Activated naive CD8-positive, alpha-beta T cell treated with anti-CD3 and anti-CD28 coated beads, Interleukin-2, amount 10 ng/mL, durations not matched to agents 7 days and 5 days (primary cell): ENCODE measurements at regions not wholly inside any gene's neighbourhood (a gene's known extent, or its start where the extent isn't known, plus 50 kb on each side); places are given as distances from the start of the nearest gene placed in this dataset.
"Not testable (repeated sequence)": the region's sequence is repeated elsewhere in the genome, so short reads cannot be mapped to it uniquely, and the experiment has no call there.

Source experiments
- ATAC-seq: fragments of 150-1000 bp; cut with Tn5 transposase; one replicate; pipeline ENCODE4 v1.10.0; 2021; ENCODE audit warnings: low read depth, moderate library complexity
- POLR2A ChIA-PET: fragments of 350-600 bp; sonication (Branson Sonifier 250); formaldehyde crosslinking; loops from one replicate; lab custom pipeline; 2021; ENCODE audit warnings: antibody characterized with exemption; lab: Charles Lee
- DNase-seq: peaks from one replicate; pipeline ENCODE4 v3.0.0; 2021
- H3K27ac Mint-ChIP-seq: one replicate; pipeline ENCODE4 v1.8.0; 2022; ENCODE audit warnings: mild to moderate bottlenecking, mixed read lengths
- H3K27me3 Mint-ChIP-seq: one replicate; pipeline ENCODE4 v1.8.0; 2022; ENCODE audit warnings: mild to moderate bottlenecking, moderate library complexity, mixed read lengths
- H3K36me3 Mint-ChIP-seq: one replicate; pipeline ENCODE4 v1.8.0; 2021; ENCODE audit warnings: mild to moderate bottlenecking, mixed read lengths
- H3K4me1 Mint-ChIP-seq: one replicate; pipeline ENCODE4 v1.8.0; 2021; ENCODE audit warnings: mixed read lengths
- H3K4me3 Mint-ChIP-seq: one replicate; pipeline ENCODE4 v1.8.0; 2022; ENCODE audit warnings: mild to moderate bottlenecking, moderate library complexity, mixed read lengths
- H3K9me3 Mint-ChIP-seq: one replicate; pipeline ENCODE4 v1.8.0; 2021; ENCODE audit warnings: mixed read lengths

- no peaks in the 10 kb centered on the region for H3K9me3 Mint-ChIP-seq
- H3K4me3 Mint-ChIP-seq = no peak overlapping the region
- no peaks in the 10 kb centered on the region for H3K4me1 Mint-ChIP-seq
- no peak overlapping the region for H3K27ac Mint-ChIP-seq
- POLR2A ChIA-PET = no interaction called here
- ATAC-seq = no peak
- no peaks in the 10 kb centered on the region for H3K36me3 Mint-ChIP-seq
- no peaks in the 10 kb centered on the region for H3K27me3 Mint-ChIP-seq
- DNase-seq = no peak
These were observed 317.6 kb upstream of the KAZN start for GRCh38 chr1:14280909-14281308.

- Mint-ChIP-seq H3K9me3 (peaks cover 2% of the 10 kb centered on the region), H3K4me3 (no peak overlapping the region), H3K27ac (no peak overlapping the region), H3K27me3 (no peaks in the 10 kb centered on the region), H3K36me3 (no peaks in the 10 kb centered on the region), H3K4me1 (no peaks in the 10 kb centered on the region)
- DNase-seq (no peak), ATAC-seq (no peak)
- POLR2A ChIA-PET = no interaction called here
These were observed 317.1 kb upstream of the KAZN start for GRCh38 chr1:14281412-14281811.

GRCh38 chr1:14282707-14283106 is 315.8 kb upstream of the KAZN start:
- no peak for DNase-seq
- Mint-ChIP-seq H3K9me3 (peaks cover 2% of the 10 kb centered on the region), H3K36me3 (no peaks in the 10 kb centered on the region), H3K4me1 (no peaks in the 10 kb centered on the region), H3K4me3 (no peak overlapping the region), H3K27ac (no peak overlapping the region), H3K27me3 (no peaks in the 10 kb centered on the region)
- no peak for ATAC-seq
- POLR2A ChIA-PET = no interaction called here

- peaks cover 2% of the 10 kb centered on the region for H3K9me3 Mint-ChIP-seq
- H3K4me1 Mint-ChIP-seq = no peaks in the 10 kb centered on the region
- POLR2A ChIA-PET = no interaction called here
- no peak overlapping the region for H3K27ac Mint-ChIP-seq
- H3K27me3 Mint-ChIP-seq = no peaks in the 10 kb centered on the region
- no peak for DNase-seq
- no peak for ATAC-seq
- H3K4me3 Mint-ChIP-seq = no peak overlapping the region
- peaks cover under 1% of the 10 kb centered on the region for H3K36me3 Mint-ChIP-seq
These were observed 313.2 kb upstream of the KAZN start for GRCh38 chr1:14285238-14285637.

GRCh38 chr1:14291182-14291581 is 307.3 kb upstream of the KAZN start:
- DNase-seq, H3K4me3 Mint-ChIP-seq, H3K9me3 Mint-ChIP-seq, POLR2A ChIA-PET, H3K27me3 Mint-ChIP-seq, H3K4me1 Mint-ChIP-seq, H3K27ac Mint-ChIP-seq, ATAC-seq, H3K36me3 Mint-ChIP-seq: not testable (repeated sequence)

GRCh38 chr1:14292520-14292919 is 306.0 kb upstream of the KAZN start:
- DNase-seq (no peak), ATAC-seq (no peak)
- Mint-ChIP-seq H3K27me3 (no peaks in the 10 kb centered on the region), H3K9me3 (no peaks in the 10 kb centered on the region), H3K4me3 (no peak overlapping the region), H3K27ac (no peak overlapping the region), H3K4me1 (no peaks in the 10 kb centered on the region), H3K36me3 (peaks cover 1% of the 10 kb centered on the region)
- POLR2A ChIA-PET = no interaction called here

- Mint-ChIP-seq H3K27ac (no peak overlapping the region), H3K9me3 (no peaks in the 10 kb centered on the region), H3K27me3 (no peaks in the 10 kb centered on the region), H3K4me3 (no peak overlapping the region), H3K36me3 (peaks cover 1% of the 10 kb centered on the region), H3K4me1 (no peaks in the 10 kb centered on the region)
- no peak for ATAC-seq
- POLR2A ChIA-PET = no interaction called here
- DNase-seq = no peak
These were observed 304.5 kb upstream of the KAZN start for GRCh38 chr1:14294006-14294405.

GRCh38 chr1:14294860-14295536 is 303.5 kb upstream of the KAZN start:
- Mint-ChIP-seq H3K36me3 (peaks cover 1% of the 10 kb centered on the region), H3K4me1 (no peaks in the 10 kb centered on the region), H3K4me3 (no peak overlapping the region), H3K27ac (no peak overlapping the region), H3K9me3 (no peaks in the 10 kb centered on the region), H3K27me3 (no peaks in the 10 kb centered on the region)
- ATAC-seq = no peak
- no peak for DNase-seq
- POLR2A ChIA-PET = no interaction called here

GRCh38 chr1:14296795-14297194 is 301.7 kb upstream of the KAZN start:
- H3K4me3 Mint-ChIP-seq = no peak overlapping the region
- H3K27me3 Mint-ChIP-seq = no peaks in the 10 kb centered on the region
- H3K9me3 Mint-ChIP-seq = no peaks in the 10 kb centered on the region
- H3K4me1 Mint-ChIP-seq = no peaks in the 10 kb centered on the region
- POLR2A ChIA-PET = no interaction called here
- no peak for DNase-seq
- H3K27ac Mint-ChIP-seq = no peak overlapping the region
- H3K36me3 Mint-ChIP-seq = no peaks in the 10 kb centered on the region
- no peak for ATAC-seq

GRCh38 chr1:14297356-14297755 is 301.1 kb upstream of the KAZN start:
- ATAC-seq = no peak
- H3K27me3 Mint-ChIP-seq = no peaks in the 10 kb centered on the region
- no peak for DNase-seq
- no peaks in the 10 kb centered on the region for H3K36me3 Mint-ChIP-seq
- H3K27ac Mint-ChIP-seq = no peak overlapping the region
- no peaks in the 10 kb centered on the region for H3K9me3 Mint-ChIP-seq
- H3K4me1 Mint-ChIP-seq = no peaks in the 10 kb centered on the region
- POLR2A ChIA-PET = no interaction called here
- no peak overlapping the region for H3K4me3 Mint-ChIP-seq

- H3K27ac Mint-ChIP-seq = no peak overlapping the region
- POLR2A ChIA-PET = no interaction called here
- no peaks in the 10 kb centered on the region for H3K4me1 Mint-ChIP-seq
- H3K27me3 Mint-ChIP-seq = no peaks in the 10 kb centered on the region
- H3K9me3 Mint-ChIP-seq = no peaks in the 10 kb centered on the region
- DNase-seq = no peak
- H3K4me3 Mint-ChIP-seq = no peak overlapping the region
- no peak for ATAC-seq
- H3K36me3 Mint-ChIP-seq = no peaks in the 10 kb centered on the region
These were observed 299.7 kb upstream of the KAZN start for GRCh38 chr1:14298806-14299205.

- ATAC-seq = no peak
- Mint-ChIP-seq H3K9me3 (no peaks in the 10 kb centered on the region), H3K36me3 (no peaks in the 10 kb centered on the region), H3K4me3 (no peak overlapping the region), H3K27me3 (no peaks in the 10 kb centered on the region), H3K4me1 (no peaks in the 10 kb centered on the region), H3K27ac (no peak overlapping the region)
- POLR2A ChIA-PET = no interaction called here
- no peak for DNase-seq
These were observed 297.3 kb upstream of the KAZN start for GRCh38 chr1:14300991-14301703.

- Mint-ChIP-seq H3K9me3 (no peaks in the 10 kb centered on the region), H3K27me3 (no peaks in the 10 kb centered on the region), H3K4me3 (no peak overlapping the region), H3K4me1 (no peaks in the 10 kb centered on the region), H3K36me3 (no peaks in the 10 kb centered on the region), H3K27ac (no peak overlapping the region)
- DNase-seq (no peak), ATAC-seq (no peak)
- POLR2A ChIA-PET = no interaction called here
These were observed 296.8 kb upstream of the KAZN start for GRCh38 chr1:14301704-14302024.

- ATAC-seq (no peak), DNase-seq (no peak)
- Mint-ChIP-seq H3K27ac (no peak overlapping the region), H3K4me1 (no peaks in the 10 kb centered on the region), H3K36me3 (no peaks in the 10 kb centered on the region), H3K27me3 (no peaks in the 10 kb centered on the region), H3K4me3 (no peak overlapping the region), H3K9me3 (no peaks in the 10 kb centered on the region)
- POLR2A ChIA-PET = no interaction called here
These were observed 296.5 kb upstream of the KAZN start for GRCh38 chr1:14302025-14302424.
